AG04450 (cell line): ENCODE measurements at regions not wholly inside any gene's neighbourhood (a gene's known extent, or its start where the extent isn't known, plus 50 kb on each side); places are given as distances from the start of the nearest gene placed in this dataset.

ENCODE experiments used
- CTCF ChIA-PET: fragments of 300-600, 350-600 bp; formaldehyde crosslinking; extraction: SDS; loops from one replicate; lab custom pipeline; 2022; ENCODE audit warnings: antibody characterized with exemption, inconsistent platforms; lab: Charles Lee
- POLR2A ChIA-PET: fragments of 350-600 bp; formaldehyde crosslinking; extraction: SDS; loops from one replicate; lab custom pipeline; 2021; ENCODE audit warnings: antibody characterized with exemption, inconsistent platforms; lab: Yijun Ruan, JAX
- DNase-seq: peaks from one replicate; pipeline ENCODE4 v3.0.0-alpha.2; 2011; ENCODE audit warnings: low read depth, low spot score
- H3K27ac ChIP-seq: one replicate; pipeline ENCODE4 v1.5.1; 2012; ENCODE audit warnings: low read depth, low read length, control low read depth
- H3K27me3 ChIP-seq: one replicate; pipeline ENCODE4 v1.6.0; 2012; ENCODE audit warnings: low read length; ENCODE audit not compliant: control insufficient read depth, insufficient read depth
- H3K4me3 ChIP-seq: 2 replicates; pipeline ENCODE4 v1.5.1; 2011; ENCODE audit warnings: mild to moderate bottlenecking, low read depth, low read length, control low read depth
- H3K9me3 ChIP-seq: 2 replicates; pipeline ENCODE4 v1.5.1; 2012; ENCODE audit warnings: low read length; ENCODE audit not compliant: control insufficient read depth, insufficient read depth
- TF ChIP-seq, protein P1 (sequence below): IDR thresholded peaks from 2 replicates; pipeline ENCODE4 v1.5.1; 2011; ENCODE audit warnings: low read depth, low read length, control low read depth, inconsistent platforms

- TF ChIP-seq, protein P1, sequence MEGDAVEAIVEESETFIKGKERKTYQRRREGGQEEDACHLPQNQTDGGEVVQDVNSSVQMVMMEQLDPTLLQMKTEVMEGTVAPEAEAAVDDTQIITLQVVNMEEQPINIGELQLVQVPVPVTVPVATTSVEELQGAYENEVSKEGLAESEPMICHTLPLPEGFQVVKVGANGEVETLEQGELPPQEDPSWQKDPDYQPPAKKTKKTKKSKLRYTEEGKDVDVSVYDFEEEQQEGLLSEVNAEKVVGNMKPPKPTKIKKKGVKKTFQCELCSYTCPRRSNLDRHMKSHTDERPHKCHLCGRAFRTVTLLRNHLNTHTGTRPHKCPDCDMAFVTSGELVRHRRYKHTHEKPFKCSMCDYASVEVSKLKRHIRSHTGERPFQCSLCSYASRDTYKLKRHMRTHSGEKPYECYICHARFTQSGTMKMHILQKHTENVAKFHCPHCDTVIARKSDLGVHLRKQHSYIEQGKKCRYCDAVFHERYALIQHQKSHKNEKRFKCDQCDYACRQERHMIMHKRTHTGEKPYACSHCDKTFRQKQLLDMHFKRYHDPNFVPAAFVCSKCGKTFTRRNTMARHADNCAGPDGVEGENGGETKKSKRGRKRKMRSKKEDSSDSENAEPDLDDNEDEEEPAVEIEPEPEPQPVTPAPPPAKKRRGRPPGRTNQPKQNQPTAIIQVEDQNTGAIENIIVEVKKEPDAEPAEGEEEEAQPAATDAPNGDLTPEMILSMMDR = no peak
- CTCF ChIA-PET = no interaction called here
- DNase-seq = no peak
- no peak overlapping the region for H3K27ac ChIP-seq
- H3K9me3 ChIP-seq = no peaks in the 10 kb centered on the region
- H3K27me3 ChIP-seq = no peaks in the 10 kb centered on the region
- H3K4me3 ChIP-seq = no peak overlapping the region
- POLR2A ChIA-PET = no interaction called here
These were observed 130.2 kb downstream of the IFI44 start for GRCh38 chr1:78779831-78780230.

DNA sequence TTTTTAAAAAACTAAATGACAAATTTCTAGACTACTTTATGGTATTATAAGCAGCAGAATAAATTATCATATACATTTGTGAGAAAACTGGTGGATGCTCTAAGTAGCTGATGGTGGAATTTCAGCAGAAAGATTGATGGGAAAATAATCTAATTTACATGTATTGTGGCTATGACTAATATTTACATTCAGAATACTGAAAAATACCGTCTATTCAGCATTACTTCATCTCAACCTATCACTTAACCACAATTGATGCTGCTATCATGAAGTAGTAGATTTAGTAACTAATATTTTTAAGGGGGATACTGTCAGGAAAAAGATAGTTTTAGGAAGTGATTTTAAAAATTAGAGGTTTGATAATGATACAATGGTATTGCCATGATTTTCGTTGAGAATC, 137.9 kb downstream of the IFI44 start:
- TF ChIP-seq, protein P1 = no peak
- DNase-seq = no peak
- H3K4me3 ChIP-seq = no peak overlapping the region
- ChIA-PET POLR2A (no interaction called here), CTCF (no interaction called here)
- H3K27me3 ChIP-seq = no peaks in the 10 kb centered on the region
- H3K9me3 ChIP-seq = no peaks in the 10 kb centered on the region
- H3K27ac ChIP-seq = no peak overlapping the region

DNA sequence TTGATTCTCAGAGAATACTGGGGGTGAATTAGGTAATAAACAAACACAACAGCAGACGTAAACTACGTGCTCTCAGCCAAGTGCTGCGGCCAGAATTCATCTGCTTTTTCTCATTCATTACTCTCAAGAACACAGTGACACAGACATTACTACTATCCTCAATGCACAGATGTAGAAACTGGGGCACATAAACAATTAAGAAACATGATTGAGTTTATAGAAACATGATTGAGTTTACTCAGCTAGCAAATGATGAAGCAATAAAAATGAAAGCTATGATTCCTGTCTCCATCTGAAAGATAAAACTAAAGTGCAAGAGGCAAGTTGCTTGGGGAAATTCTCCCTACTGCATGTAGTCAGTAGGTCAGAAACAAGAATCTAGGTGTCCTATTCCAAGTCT, 140.5 kb downstream of the IFI44 start:
- H3K9me3 ChIP-seq = no peaks in the 10 kb centered on the region
- DNase-seq = no peak
- H3K4me3 ChIP-seq = no peak overlapping the region
- TF ChIP-seq, protein P1 = no peak
- no peaks in the 10 kb centered on the region for H3K27me3 ChIP-seq
- ChIA-PET CTCF (interaction anchor here (1.0 kb wide), 1 partner anchor 101 kb away, joined by 3 read pairs; no protein-coding TSS in a partner anchor), POLR2A (no interaction called here)
- no peak overlapping the region for H3K27ac ChIP-seq

DNA sequence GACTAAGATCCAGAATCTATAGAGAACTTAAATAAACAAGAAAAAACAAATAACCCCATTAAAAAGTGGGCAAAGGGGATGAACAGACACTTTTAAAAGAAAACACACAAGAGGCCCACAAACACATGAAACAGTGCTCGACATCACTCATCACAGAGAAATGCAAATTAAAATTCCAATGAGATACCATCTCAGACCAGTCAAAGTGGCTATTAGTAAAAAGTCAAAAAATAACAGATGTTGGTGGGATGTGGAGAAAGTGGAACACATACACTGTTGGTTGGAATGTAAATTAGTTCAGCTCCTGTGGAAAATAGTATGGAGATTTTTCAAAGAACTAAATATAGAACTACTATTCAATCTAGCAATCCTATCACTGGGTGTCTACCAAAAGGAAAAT, 143.1 kb downstream of the IFI44 start:
- no peak for DNase-seq
- ChIA-PET CTCF (no interaction called here), POLR2A (no interaction called here)
- Histone ChIP-seq H3K9me3 (no peaks in the 10 kb centered on the region), H3K27ac (no peak overlapping the region), H3K4me3 (no peak overlapping the region), H3K27me3 (no peaks in the 10 kb centered on the region)
- TF ChIP-seq, protein P1 = no peak

DNA sequence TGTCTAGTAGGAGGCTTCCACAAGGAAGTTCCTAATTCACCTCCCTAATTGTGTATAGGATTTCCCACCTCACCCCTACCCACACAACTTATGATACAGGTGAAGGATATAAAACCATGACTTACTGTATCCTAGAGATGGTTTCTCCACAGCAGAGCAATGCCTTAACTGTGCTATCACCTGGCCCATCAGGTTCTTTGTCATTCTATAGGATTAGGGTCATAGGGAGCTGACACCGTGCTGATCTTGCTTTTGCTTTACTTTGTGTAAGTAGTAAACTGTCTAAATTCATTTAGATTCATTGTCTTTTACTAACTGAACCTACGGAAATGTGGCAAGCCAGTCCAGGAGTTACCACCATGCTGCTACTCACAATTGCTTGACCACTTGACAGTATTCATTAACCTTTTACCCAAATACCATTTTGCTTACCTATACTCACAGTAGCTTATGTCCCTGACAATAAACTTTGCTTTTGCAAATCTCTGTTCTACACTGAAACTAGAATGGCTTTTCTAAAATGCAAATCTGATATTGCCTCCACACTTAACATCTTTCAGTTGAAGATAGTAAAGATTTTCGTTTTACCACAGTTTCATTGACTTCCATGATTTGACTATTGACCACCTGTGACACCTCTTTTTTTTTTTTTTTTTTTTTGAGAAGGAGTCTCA, 147.6 kb downstream of the IFI44 start:
- no peaks in the 10 kb centered on the region for H3K9me3 ChIP-seq
- POLR2A ChIA-PET = no interaction called here
- no peaks in the 10 kb centered on the region for H3K27me3 ChIP-seq
- H3K27ac ChIP-seq = no peak overlapping the region
- CTCF ChIA-PET = no interaction called here
- TF ChIP-seq, protein P1 = no peak
- DNase-seq = no peak
- H3K4me3 ChIP-seq = no peak overlapping the region
